Kidney epithelial cell (primary cell): ENCODE measurements at regions not wholly inside any gene's neighbourhood (a gene's known extent, or its start where the extent isn't known, plus 50 kb on each side); places are given as distances from the start of the nearest gene placed in this dataset.
"Not testable (repeated sequence)": the region's sequence is repeated elsewhere in the genome, so short reads cannot be mapped to it uniquely, and the experiment has no call there.

Experiments used
- DNase-seq: peaks from one replicate; pipeline ENCODE4 v3.0.0-alpha.2; 2010; ENCODE audit warnings: low read depth
- H3K27me3 ChIP-seq: 2 replicates; pipeline ENCODE4 v1.6.0; 2011; ENCODE audit warnings: low read length; ENCODE audit not compliant: control insufficient read depth, insufficient read depth
- H3K36me3 ChIP-seq: 2 replicates; pipeline ENCODE4 v1.5.1; 2011; ENCODE audit warnings: low read length; ENCODE audit not compliant: control insufficient read depth, insufficient read depth
- H3K4me3 ChIP-seq: 2 replicates; pipeline ENCODE4 v1.5.1; 2011; ENCODE audit warnings: low read depth, mild to moderate bottlenecking, control low read depth, low read length
- CTCF ChIP-seq: IDR thresholded peaks from 2 replicates; pipeline ENCODE4 v1.5.1; 2011; ENCODE audit warnings: mild to moderate bottlenecking, moderate library complexity, low read length, control low read depth, inconsistent platforms; ENCODE audit not compliant: insufficient read depth, poor library complexity, severe bottlenecking

- no peak for TF ChIP-seq CTCF
- H3K36me3 ChIP-seq = no peaks in the 10 kb centered on the region
- no peak for DNase-seq
- peaks cover 2% of the 10 kb centered on the region for H3K27me3 ChIP-seq
- H3K4me3 ChIP-seq = no peak overlapping the region
These were observed 98.4 kb downstream of the LYZL1 start for GRCh38 chr10:29387269-29387668.

GRCh38 chr10:29388112-29388511 lies 99.2 kb downstream of the LYZL1 start:
- not testable (repeated sequence) for H3K27me3 ChIP-seq, H3K36me3 ChIP-seq, DNase-seq, H3K4me3 ChIP-seq

GRCh38 chr10:29389493-29389892 lies 100.6 kb downstream of the LYZL1 start:
- no peak for TF ChIP-seq CTCF
- Histone ChIP-seq H3K36me3 (no peaks in the 10 kb centered on the region), H3K27me3 (peaks cover 7% of the 10 kb centered on the region), H3K4me3 (no peak overlapping the region)
- no peak for DNase-seq

GRCh38 chr10:29389935-29390334 lies 101.1 kb downstream of the LYZL1 start:
- H3K4me3 ChIP-seq = no peak overlapping the region
- no peaks in the 10 kb centered on the region for H3K36me3 ChIP-seq
- no peak for DNase-seq
- H3K27me3 ChIP-seq = peaks cover 7% of the 10 kb centered on the region
- TF ChIP-seq CTCF = no peak

GRCh38 chr10:29392376-29393021 lies 103.6 kb downstream of the LYZL1 start:
- no peak overlapping the region for H3K4me3 ChIP-seq
- TF ChIP-seq CTCF = peak; percentile 87
- DNase-seq = no peak
- peaks cover 7% of the 10 kb centered on the region for H3K27me3 ChIP-seq
- no peaks in the 10 kb centered on the region for H3K36me3 ChIP-seq

- DNase-seq = no peak
These were observed 105.6 kb downstream of the LYZL1 start for GRCh38 chr10:29394321-29394932.

More at GRCh38 chr10:29394321-29394932, 105.6 kb downstream of the LYZL1 start:
- Histone ChIP-seq H3K27me3 (peaks cover 7% of the 10 kb centered on the region), H3K4me3 (no peak overlapping the region), H3K36me3 (no peaks in the 10 kb centered on the region)
- no peak for TF ChIP-seq CTCF
